ENCODE measurements at regions not wholly inside any gene's neighbourhood (a gene's known extent, or its start where the extent isn't known, plus 50 kb on each side); places are given as distances from the start of the nearest gene placed in this dataset.
"Not testable (repeated sequence)": the region's sequence is repeated elsewhere in the genome, so short reads cannot be mapped to it uniquely, and the experiment has no call there.

- no peak for DNase-seq
Observed at GRCh38 chrX:7514871-7515599, 327.9 kb upstream of the VCX start.

- no peak for DNase-seq
Observed at GRCh38 chrX:7512845-7513244, 330.1 kb upstream of the VCX start.

GRCh38 chrX:7503251-7503650 lies 339.7 kb upstream of the VCX start:
- no peak for DNase-seq

GRCh38 chrX:7500386-7500785 lies 342.6 kb upstream of the VCX start:
- DNase-seq: no peak

DNA sequence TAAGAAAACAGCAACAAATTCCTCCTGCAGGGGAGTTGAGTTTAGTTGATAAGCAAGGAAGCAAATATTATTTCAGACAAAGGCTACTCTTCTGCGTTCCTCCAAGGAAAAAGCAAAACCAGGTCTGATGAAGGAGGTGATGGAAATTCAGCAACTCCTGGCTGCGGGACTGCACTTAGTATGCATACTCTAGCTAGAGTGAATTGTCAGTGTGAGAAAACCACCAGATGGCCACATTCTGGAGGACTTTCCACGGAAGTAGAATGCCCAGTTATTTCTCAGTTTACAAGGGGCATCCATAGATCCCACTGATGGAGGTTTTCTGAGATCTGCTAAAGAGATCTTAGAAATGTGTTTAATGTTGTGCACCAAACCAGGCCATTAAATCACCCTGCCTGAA lies 338.6 kb upstream of the PUDP start:
- no peak for DNase-seq

- no peak for DNase-seq
Observed at GRCh38 chrX:7485061-7485460, 337.1 kb upstream of the PUDP start.

GRCh38 chrX:7480721-7481120 lies 332.8 kb upstream of the PUDP start:
- no peak for DNase-seq

- DNase-seq: no peak
Observed at GRCh38 chrX:7462110-7462509, 314.2 kb upstream of the PUDP start.

- not testable (repeated sequence) for DNase-seq
Observed at GRCh38 chrX:7461051-7461450, 313.1 kb upstream of the PUDP start.

GRCh38 chrX:7447801-7448499 lies 300.0 kb upstream of the PUDP start:
- no peak for DNase-seq

DNA sequence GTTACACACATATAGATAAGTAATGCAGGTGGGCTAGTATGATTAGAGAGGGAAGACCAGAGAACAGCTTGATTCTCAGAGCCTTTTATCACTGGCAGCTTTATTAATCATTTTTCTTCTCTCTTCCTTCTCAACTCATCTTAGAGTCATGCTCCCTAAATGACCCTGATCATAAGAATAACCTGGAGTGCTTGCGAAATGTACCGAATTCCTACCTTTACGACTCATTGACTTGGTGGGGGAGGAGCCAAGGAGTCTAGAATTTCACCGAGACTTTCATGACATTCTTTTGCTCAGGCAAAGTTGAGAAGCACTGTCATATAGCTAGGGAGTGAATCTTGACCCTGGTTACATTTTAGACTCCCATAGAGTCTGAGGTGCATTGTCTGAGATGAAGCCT lies 298.9 kb upstream of the PUDP start:
- DNase-seq: no peak

DNA sequence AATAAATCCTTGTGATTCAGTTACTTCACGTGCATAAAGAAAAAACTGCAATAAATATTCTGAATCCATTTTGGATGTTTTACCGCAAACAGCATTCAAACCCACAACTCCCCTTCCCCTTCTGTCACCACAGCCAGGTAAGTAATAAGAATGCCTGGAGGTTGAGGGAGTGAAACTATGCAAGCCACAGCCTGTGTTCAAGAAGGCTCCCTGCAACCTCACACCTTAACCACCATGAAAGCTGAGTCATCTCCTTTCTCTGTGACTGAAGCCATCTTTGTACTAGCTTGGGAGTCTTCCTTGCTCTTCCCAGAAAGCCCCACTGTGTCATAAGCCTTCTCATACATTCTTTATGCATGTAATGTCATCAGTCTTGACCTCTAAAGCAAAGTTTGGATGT lies 297.0 kb upstream of the PUDP start:
- DNase-seq: no peak

DNA sequence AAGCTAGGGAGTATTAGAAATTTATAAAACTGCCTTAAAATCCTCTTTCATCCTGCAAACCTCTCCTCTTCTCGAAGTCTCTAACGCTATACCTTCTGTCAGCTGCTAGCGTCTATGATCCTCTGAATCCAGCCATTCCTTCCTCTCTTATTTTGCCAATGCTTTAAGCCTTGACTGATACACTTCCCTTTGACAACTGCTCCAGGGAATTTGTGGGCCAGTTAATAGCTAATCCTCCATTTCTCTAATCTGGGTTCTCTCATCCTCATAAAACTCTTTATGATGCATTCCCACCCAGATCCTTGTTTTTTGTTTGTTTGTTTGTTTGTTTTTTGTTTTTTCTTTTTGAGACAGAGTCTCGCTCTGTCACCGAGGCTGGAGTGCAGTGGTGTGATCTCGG lies 293.6 kb upstream of the PUDP start:
- DNase-seq: no peak

DNA sequence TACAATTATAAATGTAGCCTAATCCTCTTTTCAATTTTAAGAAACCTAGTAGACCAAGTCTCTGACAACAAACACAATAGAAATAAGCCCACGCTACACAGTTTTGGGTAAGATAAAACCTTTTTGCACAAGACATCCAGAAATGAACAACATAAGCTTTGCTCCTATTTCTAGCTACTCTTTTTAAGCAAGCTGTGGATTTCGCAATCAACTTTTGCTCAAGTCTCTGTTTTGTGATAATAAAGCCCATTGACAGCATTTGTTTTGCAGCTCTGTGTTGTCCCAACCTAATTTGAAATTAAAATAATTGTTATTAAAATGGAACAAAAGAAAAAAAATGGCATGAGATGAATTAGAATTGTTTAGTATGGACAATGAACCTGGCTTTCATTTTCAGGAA lies 287.9 kb upstream of the PUDP start:
- no peak for DNase-seq

DNA sequence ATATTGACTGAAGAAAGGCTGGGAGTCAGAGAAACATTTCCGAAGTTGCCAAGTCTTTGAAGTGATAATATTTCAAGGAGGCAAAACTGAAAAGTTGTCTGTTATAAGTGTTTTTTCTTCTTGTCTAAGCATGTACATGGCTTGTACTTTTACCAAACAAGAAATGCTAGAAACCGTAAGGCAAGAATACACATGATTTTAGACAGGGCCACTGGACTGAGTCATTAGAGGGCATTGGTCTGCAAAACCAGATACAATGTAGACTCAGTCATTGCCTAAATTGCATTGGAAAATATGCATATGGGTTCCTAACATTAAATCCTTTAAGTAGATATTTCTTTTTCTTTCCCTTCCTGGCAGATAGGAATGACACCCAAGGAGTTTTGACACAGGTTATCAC lies 284.9 kb upstream of the PUDP start:
- DNase-seq: no peak

- DNase-seq: no peak
Observed at GRCh38 chrX:7420717-7421116, 272.8 kb upstream of the PUDP start.

DNA sequence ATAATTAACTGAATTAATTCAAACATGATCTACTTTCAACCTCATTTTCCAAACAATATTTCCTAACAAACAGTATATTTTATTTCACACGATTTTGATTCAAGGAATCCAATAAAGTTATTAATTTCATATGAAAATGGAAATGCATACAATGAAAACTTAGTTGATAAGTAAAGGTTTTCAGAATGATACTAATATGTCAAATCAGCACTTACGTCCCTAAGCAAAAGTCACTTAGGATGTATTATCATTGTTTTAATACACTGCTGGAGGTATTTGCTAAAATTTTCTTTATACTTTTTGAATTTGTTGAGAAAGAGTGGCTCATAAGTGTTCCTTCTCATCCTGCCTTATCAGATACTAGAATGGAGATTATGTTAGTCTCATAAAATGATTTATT lies 266.8 kb upstream of the PUDP start:
- DNase-seq: no peak

DNA sequence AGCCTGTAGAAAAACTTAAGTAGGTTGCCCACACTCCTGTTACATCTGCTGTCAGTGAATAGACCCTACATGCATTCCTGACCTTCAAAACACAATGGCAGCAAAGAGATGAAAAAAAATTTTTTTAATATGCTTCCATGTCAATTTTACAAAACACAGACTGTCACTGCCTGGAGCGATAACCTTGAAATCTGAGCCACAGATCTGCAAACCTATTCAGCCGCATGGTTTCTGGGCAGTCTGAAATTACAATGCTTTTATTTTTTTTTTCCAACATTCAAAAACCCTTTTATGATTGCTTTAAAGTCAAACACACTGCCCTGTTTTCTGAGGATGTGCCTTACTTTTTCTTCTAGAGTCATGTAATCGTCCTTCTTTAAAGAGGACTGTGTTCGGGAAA lies 264.9 kb upstream of the PUDP start:
- no peak for DNase-seq

GRCh38 chrX:7409866-7410265 lies 261.9 kb upstream of the PUDP start:
- DNase-seq: no peak

- no peak for DNase-seq
Observed at GRCh38 chrX:7399373-7399772, 251.4 kb upstream of the PUDP start.

DNA sequence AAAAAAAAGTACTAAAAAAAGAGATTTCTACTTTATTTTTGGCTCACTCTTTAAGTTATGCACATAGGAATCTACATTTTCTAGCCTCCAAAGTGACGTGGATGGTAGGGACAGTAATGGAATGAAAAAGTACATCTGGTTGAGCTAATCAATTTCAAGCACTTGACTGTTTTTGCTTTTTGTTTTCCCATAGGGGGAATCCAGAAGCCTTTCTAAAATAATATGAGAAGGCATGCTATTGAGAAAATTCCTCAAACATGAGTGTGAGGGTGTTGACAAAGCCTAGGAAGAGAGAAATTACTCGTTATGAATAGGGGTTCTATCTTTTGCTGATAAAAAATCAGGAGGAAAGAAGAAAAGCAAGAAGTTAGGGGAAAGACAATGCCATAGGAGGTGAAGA lies 242.5 kb upstream of the PUDP start:
- DNase-seq: no peak

DNA sequence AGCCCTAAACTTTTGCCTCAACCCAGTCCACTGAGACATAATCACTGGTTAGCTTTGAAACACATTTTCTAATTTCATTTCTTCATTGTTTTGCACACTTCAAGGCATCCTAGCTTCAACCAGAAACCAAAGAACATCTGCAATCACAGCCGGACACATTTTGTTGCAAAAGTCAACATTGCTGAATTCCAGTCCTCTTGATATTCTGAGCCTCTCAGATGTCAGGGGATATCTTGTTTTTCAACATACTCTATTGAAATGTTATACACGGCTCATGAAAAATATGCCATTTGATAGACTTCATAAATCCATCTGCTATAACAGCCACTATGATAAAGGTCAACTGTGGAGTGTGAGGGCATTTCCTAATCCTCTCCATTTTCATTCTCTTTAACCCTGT lies 241.6 kb upstream of the PUDP start:
- no peak for DNase-seq

DNA sequence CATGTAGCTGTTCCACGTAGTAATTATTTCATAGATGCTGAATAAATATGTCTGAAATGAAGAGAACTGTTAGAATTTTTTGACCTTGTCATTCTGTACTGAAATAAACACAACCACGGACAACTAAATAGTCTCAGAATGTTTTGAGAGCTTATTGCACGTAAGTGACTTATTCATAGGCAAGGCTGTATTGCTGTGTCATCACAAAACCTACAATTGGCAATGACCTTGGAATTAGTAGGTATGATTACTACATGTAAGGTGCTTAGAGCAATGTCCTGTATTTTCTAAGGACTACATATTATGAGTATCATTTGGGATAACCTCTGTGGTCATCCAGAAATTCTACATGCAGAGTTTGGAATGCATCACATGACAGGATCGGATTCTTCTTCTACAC lies 237.2 kb upstream of the PUDP start:
- no peak for DNase-seq

- DNase-seq: no peak
Observed at GRCh38 chrX:7378406-7378805, 230.5 kb upstream of the PUDP start.
